ENCODE measurements at regions not wholly inside any gene's neighbourhood (a gene's known extent, or its start where the extent isn't known, plus 50 kb on each side); places are given as distances from the start of the nearest gene placed in this dataset.

- TF ChIP-seq TARDBP (IDR thresholded peaks at IDR 0.05) (no peak), SP1 (IDR thresholded peaks at IDR 0.05) (no peak), FOXA1 (IDR thresholded peaks at IDR 0.05) (no peak), FOXK2 (IDR thresholded peaks at IDR 0.05) (no peak), ZNF384 (IDR thresholded peaks at IDR 0.05) (no peak), NFRKB (IDR thresholded peaks at IDR 0.05) (no peak), FOXM1 (IDR thresholded peaks at IDR 0.05; ENCODE audit: borderline replicate concordance) (no peak), LEF1 (IDR thresholded peaks at IDR 0.05; ENCODE audit: borderline replicate concordance) (no peak), ARNT (IDR thresholded peaks at IDR 0.05) (no peak), ELF4 (IDR thresholded peaks at IDR 0.05) (no peak), HDGF (IDR thresholded peaks at IDR 0.05; ENCODE audit: borderline replicate concordance) (no peak), L3MBTL2 (conservative IDR thresholded peaks at IDR 0.05) (no peak)
Observed at GRCh38 chr3:82498186-82498585, 736.7 kb upstream of the GBE1 start.

Data from HEK293T (cell line).